ENCODE measurements at regions not wholly inside any gene's neighbourhood (a gene's known extent, or its start where the extent isn't known, plus 50 kb on each side); places are given as distances from the start of the nearest gene placed in this dataset.
A peak's percentile ranks its signal among the peaks of the same experiment; 100 is the strongest.

- DNase-seq (ENCODE audit: low read depth in 1 of 2, low spot score in 2 of 2) (no peak), FAIRE-seq (no peak)
- 76% methylated on average over 1 of the region's 1 CpG; no CpG with 5 or more reads in 1 of the 2 experiments for WGBS, 2 experiments (ENCODE audit: extremely low coverage in 1 of 2, insufficient coverage in 1 of 2, insufficient read length in 1 of 2, insufficient replicate concordance in 2 of 2, low coverage in 1 of 2, low lambda C conversion rate in 2 of 2, missing lambda C conversion rate in 1 of 2)
- no peaks in the 10 kb centered on the region for H3K9me3 ChIP-seq (ENCODE audit: insufficient read depth in 2 of 2, low read depth in 1 of 2, low read length in 1 of 2)
- H3K23me2 ChIP-seq (ENCODE audit: low read depth, low read length), result no peaks in the 10 kb centered on the region
- no peak overlapping the region for H2BK20ac ChIP-seq (ENCODE audit: low read length)
- H2BK120ac ChIP-seq (replicated peaks; ENCODE audit: low read depth, low read length), result no peak overlapping the region
- H3K27me3 ChIP-seq (replicated peaks in 1 of 4; ENCODE audit: control insufficient read depth in 3 of 4, extremely low read depth in 1 of 4, insufficient read depth in 3 of 4, low read length in 3 of 4), result no peaks in the 10 kb centered on the region
- H4K8ac ChIP-seq (ENCODE audit: extremely low read depth, insufficient read depth, low read length), result no peak overlapping the region
- no peak overlapping the region for H3K27ac ChIP-seq (ENCODE audit: low read depth, low read length)
- no peak overlapping the region for H4K91ac ChIP-seq (replicated peaks; ENCODE audit: insufficient read length, low read length)
- H3K4me3 ChIP-seq (ENCODE audit: extremely low read depth in 1 of 4, insufficient read depth in 2 of 4, low read depth in 3 of 4, low read length in 4 of 4), result no peak overlapping the region
- H4K20me1 ChIP-seq (replicated peaks in 1 of 2; ENCODE audit: control insufficient read depth in 1 of 2, insufficient read depth in 2 of 2, low read length in 2 of 2), result no peaks in the 10 kb centered on the region
- POLR2A ChIA-PET (ENCODE audit: partially characterized antibody), result no interaction called here
- H4K5ac ChIP-seq (ENCODE audit: insufficient read length, low read depth, low read length), result no peak overlapping the region
- no peaks in the 10 kb centered on the region for H3K4me1 ChIP-seq (replicated peaks in 1 of 4; ENCODE audit: control insufficient read depth in 3 of 4, insufficient read depth in 4 of 4, low read length in 3 of 4)
- no peak overlapping the region for H2AK5ac ChIP-seq (ENCODE audit: low read depth, low read length)
- no peak overlapping the region for H2BK5ac ChIP-seq (ENCODE audit: low read depth, low read length)
- H3K23ac ChIP-seq (ENCODE audit: insufficient read length), result no peak overlapping the region
- no peak overlapping the region for H3K18ac ChIP-seq (ENCODE audit: extremely low read depth, low read length)
- no peak overlapping the region for H3K4ac ChIP-seq (replicated peaks; ENCODE audit: insufficient read length, low read depth, low read length)
- no peak for TF ChIP-seq ATF3 (IDR thresholded peaks at IDR 0.05; ENCODE audit: insufficient read depth, low read depth, low read length)
- peak; percentile 21; the same call in 1 of the 2 replicates for TF ChIP-seq MAFK (IDR thresholded peaks at IDR 0.05; ENCODE audit: low read depth, low read length)
- H3K56ac ChIP-seq (replicated peaks; ENCODE audit: insufficient read length, low read depth, low read length), result no peak overlapping the region
- H2BK15ac ChIP-seq (ENCODE audit: low read length), result no peak overlapping the region
- H3K36me3 ChIP-seq (ENCODE audit: control insufficient read depth in 2 of 4, insufficient read depth in 4 of 4, low read length in 3 of 4), result no peaks in the 10 kb centered on the region
- no peak overlapping the region for H2AFZ ChIP-seq (ENCODE audit: low read length)
- no peak overlapping the region for H3K9ac ChIP-seq (replicated peaks in 1 of 4; ENCODE audit: extremely low read depth in 1 of 4, low read depth in 3 of 4, low read length in 3 of 4)
- no peak overlapping the region for H3K4me2 ChIP-seq (ENCODE audit: insufficient read depth in 1 of 2, low read depth in 2 of 2, low read length in 2 of 2)
- H3K14ac ChIP-seq (ENCODE audit: insufficient read length), result no peak overlapping the region
- no peaks in the 10 kb centered on the region for H3K79me1 ChIP-seq (ENCODE audit: low read depth, low read length)
- CTCF ChIA-PET (ENCODE audit: partially characterized antibody), result no interaction called here
- H3K79me2 ChIP-seq (ENCODE audit: control insufficient read depth in 1 of 2, insufficient read depth in 2 of 2, low read length in 2 of 2), result no peaks in the 10 kb centered on the region
- H2BK12ac ChIP-seq (ENCODE audit: low read depth, low read length), result no peak overlapping the region
These were observed 344.5 kb upstream of the ATP5MC3 start for GRCh38 chr2:175525975-175526374.

Data from H1 (cell line).